ENCODE measurements at regions not wholly inside any gene's neighbourhood (a gene's known extent, or its start where the extent isn't known, plus 50 kb on each side); places are given as distances from the start of the nearest gene placed in this dataset.

DNA sequence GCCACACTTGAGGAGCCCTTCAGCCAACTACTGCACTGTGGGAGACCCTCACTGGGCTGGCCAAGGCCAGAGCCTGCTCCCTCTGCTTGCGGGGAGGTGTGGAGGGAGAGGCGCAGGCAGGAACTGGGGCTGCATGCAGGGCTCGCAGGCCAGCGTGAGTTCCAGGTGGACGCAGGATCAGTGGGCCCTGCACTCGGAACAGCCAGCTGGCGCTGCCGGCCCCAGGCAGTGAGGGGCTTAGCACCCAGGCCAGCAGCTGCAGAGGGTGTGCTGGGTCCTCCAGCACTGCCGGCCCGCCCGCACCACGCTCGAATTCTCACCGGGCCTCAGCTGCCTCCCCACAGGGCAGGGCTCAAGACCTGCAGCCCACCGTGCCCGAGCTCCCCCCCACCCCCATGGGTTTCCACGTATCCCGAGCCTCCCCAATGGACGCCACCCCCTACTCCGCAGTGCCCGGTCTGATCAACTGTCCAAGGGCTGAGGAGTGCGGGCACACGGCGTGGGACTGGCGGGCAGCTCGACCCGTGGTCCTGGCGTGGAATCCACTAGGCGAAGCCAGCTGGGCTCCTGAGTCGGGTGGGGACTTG, 1293.8 kb upstream of the PCDH9 start (continued):
- no peak for TF ChIP-seq HSF1 (IDR thresholded peaks at IDR 0.05; ENCODE audit: low read depth, low read length)
- no peak for TF ChIP-seq CREB1 (IDR thresholded peaks at IDR 0.05; ENCODE audit: low read depth)

- no peak overlapping the region for H3K4me3 ChIP-seq
- no peak for ATAC-seq
- no TSS peak for BruUV-seq (replicated peaks)
Observed at GRCh38 chr13:68522184-68522583, 1292.0 kb upstream of the PCDH9 start.

More at GRCh38 chr13:68522184-68522583, 1292.0 kb upstream of the PCDH9 start:
- intact Hi-C loops (cut with micrococcal nuclease; ENCODE audit: unreplicated experiment) (no loop called here), in situ Hi-C loops (cut with MboI) (no loop called here)
- ChIA-PET CTCF (no interaction called here), RAD21 (ENCODE audit: unreplicated experiment) (no interaction called here), SMC1A (ENCODE audit: uncharacterized antibody, unreplicated experiment) (no interaction called here), POLR2A (no interaction called here)
- DNase-seq (ENCODE audit: low read depth, low spot score) (no peak), FAIRE-seq (no peak)
- Histone ChIP-seq H3K36me3 (ENCODE audit: control insufficient read depth in 2 of 2, insufficient read depth in 2 of 2, low read length in 1 of 2) (no peaks in the 10 kb centered on the region), H4K20me1 (ENCODE audit: control insufficient read depth, insufficient read depth) (no peaks in the 10 kb centered on the region), H3K79me2 (ENCODE audit: control insufficient read depth, insufficient read depth, low read length) (no peaks in the 10 kb centered on the region), H3K4me2 (ENCODE audit: control insufficient read depth, insufficient read depth) (no peak overlapping the region), H3K27me3 (replicated peaks in 1 of 2; ENCODE audit: control insufficient read depth in 2 of 2, insufficient read depth in 2 of 2, low read length in 1 of 2) (no peaks in the 10 kb centered on the region), H2AFZ (ENCODE audit: control insufficient read depth, low read depth, low read length) (no peak overlapping the region), H3K9ac (ENCODE audit: control insufficient read depth, insufficient read depth, low read length) (no peak overlapping the region), H3K4me1 (ENCODE audit: control insufficient read depth, insufficient read depth, low read length) (no peaks in the 10 kb centered on the region), H3K27ac (ENCODE audit: control insufficient read depth, insufficient read depth) (no peak overlapping the region), H3K9me3 (replicated peaks; ENCODE audit: control insufficient read depth, insufficient read depth, low read length) (no peaks in the 10 kb centered on the region)
- 35% methylated on average over 2 of the region's 2 CpGs for WGBS (ENCODE audit: insufficient coverage, insufficient replicate concordance, low lambda C conversion rate, missing lambda C conversion rate)
- TF ChIP-seq ATF7 (IDR thresholded peaks at IDR 0.05; ENCODE audit: low read depth) (0 out of 2 replicates have a peak, but pooled peaks have one; percentile 17), RAD51 (IDR thresholded peaks at IDR 0.05) (no peak)
